MM.1S (cell line): ENCODE measurements at regions not wholly inside any gene's neighbourhood (a gene's known extent, or its start where the extent isn't known, plus 50 kb on each side); places are given as distances from the start of the nearest gene placed in this dataset.

Experiments
- DNase-seq: peaks from one replicate; pipeline ENCODE4 v3.0.0-alpha.2; 2015
- H2AFZ ChIP-seq: fragments of 300-600 bp; sonication (generic); 2 replicates; pipeline ENCODE4 v1.6.0; 2016; ENCODE audit warnings: antibody characterized with exemption, low read length
- H3F3A ChIP-seq: fragments of 300-600 bp; sonication (generic); 2 replicates; pipeline ENCODE4 v1.6.1; 2016; ENCODE audit warnings: mild to moderate bottlenecking, antibody characterized with exemption, low read length, moderate library complexity, mixed read lengths; ENCODE audit not compliant: insufficient read depth
- H3K27ac ChIP-seq: fragments of 300-600 bp; sonication (generic); 2 replicates; pipeline ENCODE4 v1.5.1; 2016; ENCODE audit warnings: mild to moderate bottlenecking, low read length
- H3K27me3 ChIP-seq: fragments of 300-600 bp; sonication (generic); replicated peaks from 2 replicates; pipeline ENCODE4 v1.6.0; 2016; ENCODE audit warnings: low read length; ENCODE audit not compliant: insufficient read depth
- H3K36me3 ChIP-seq: fragments of 300-600 bp; sonication (generic); replicated peaks from 2 replicates; pipeline ENCODE4 v1.6.1; 2016; ENCODE audit warnings: mild to moderate bottlenecking, low read length, mixed read lengths; ENCODE audit not compliant: insufficient read depth
- H3K4me1 ChIP-seq: fragments of 300-600 bp; sonication (generic); 2 replicates; pipeline ENCODE4 v1.6.1; 2016; ENCODE audit warnings: low read length, mixed read lengths
- H3K4me2 ChIP-seq: fragments of 300-600 bp; sonication (generic); 2 replicates; pipeline ENCODE4 v1.6.0; 2016; ENCODE audit warnings: low read depth, low read length
- H3K4me3 ChIP-seq: fragments of 300-600 bp; sonication (generic); 2 replicates; pipeline ENCODE4 v1.5.1; 2016; ENCODE audit warnings: low read length, mixed read lengths
- H3K79me2 ChIP-seq: fragments of 300-600 bp; sonication (generic); 2 replicates; pipeline ENCODE4 v1.6.1; 2016; ENCODE audit warnings: mixed run types, low read length, mixed read lengths
- H3K9ac ChIP-seq: fragments of 300-600 bp; sonication (generic); 2 replicates; pipeline ENCODE4 v1.6.1; 2016; ENCODE audit warnings: low read length, mixed read lengths
- H3K9me2 ChIP-seq: fragments of 300-600 bp; sonication (generic); replicated peaks from 2 replicates; pipeline ENCODE4 v1.6.1; 2016; ENCODE audit warnings: mild to moderate bottlenecking, low read length, mixed read lengths; ENCODE audit not compliant: insufficient read depth
- H3K9me3 ChIP-seq: fragments of 300-600 bp; sonication (generic); replicated peaks from 2 replicates; pipeline ENCODE4 v1.6.1; 2016; ENCODE audit warnings: mild to moderate bottlenecking, low read length, mixed read lengths; ENCODE audit not compliant: insufficient read depth
- H4K20me1 ChIP-seq: fragments of 300-600 bp; sonication (generic); 2 replicates; pipeline ENCODE4 v1.6.1; 2016; ENCODE audit warnings: mild to moderate bottlenecking, low read length, moderate library complexity, mixed read lengths; ENCODE audit not compliant: insufficient read depth
- EZH2 ChIP-seq: fragments of 300-600 bp; sonication (generic); optimal IDR thresholded peaks from 2 replicates; pipeline ENCODE3; 2017; ENCODE audit warnings: low read depth, mild to moderate bottlenecking, antibody characterized with exemption, low read length, mixed read lengths
- EZH2phosphoT487 ChIP-seq: fragments of 300-600 bp; sonication (generic); IDR thresholded peaks from 2 replicates; pipeline ENCODE4 v1.6.1; 2018; ENCODE audit warnings: antibody characterized with exemption, low read length
- TF ChIP-seq, protein P1 (sequence below): fragments of 300-600 bp; sonication (generic); IDR thresholded peaks from 2 replicates; pipeline ENCODE4 v1.5.1; 2016; ENCODE audit warnings: antibody characterized with exemption, low read length, mixed read lengths

DNA sequence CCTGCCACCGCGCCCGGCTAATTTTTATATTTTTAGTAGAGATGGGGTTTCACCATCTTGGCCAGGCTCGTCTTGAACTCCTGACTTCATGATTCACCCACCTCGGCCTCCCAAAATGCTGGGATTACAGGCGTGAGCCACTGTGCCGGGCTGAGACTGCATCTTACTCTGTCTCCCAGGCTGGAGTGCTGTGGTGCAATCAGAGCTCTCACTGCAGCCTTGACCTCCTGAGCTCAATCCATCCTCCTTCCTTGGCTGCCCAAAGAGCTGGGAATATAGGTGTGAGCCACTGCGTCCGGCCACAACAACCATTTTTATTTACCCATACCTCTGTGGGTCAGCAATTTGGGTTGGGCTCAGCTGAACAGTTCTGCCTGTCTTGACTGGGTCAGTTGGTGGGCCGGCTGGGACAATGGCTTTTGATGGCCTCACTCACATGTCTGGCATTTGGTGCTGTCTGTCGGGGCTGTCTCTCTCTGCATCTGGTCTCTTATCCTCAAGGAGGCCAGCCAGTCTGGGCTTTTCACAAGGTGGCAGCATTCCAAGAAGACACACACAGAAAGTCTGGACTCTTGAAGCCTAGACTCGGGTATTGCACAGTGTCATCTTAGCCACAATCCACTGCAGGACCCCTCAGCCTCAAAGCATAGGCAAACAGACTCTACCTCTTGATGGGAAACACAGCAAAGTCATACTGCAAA, 116.8 kb upstream of the GATA6 start:
- H3K27me3 ChIP-seq = no peaks in the 10 kb centered on the region
- no peaks in the 10 kb centered on the region for H3K9me2 ChIP-seq
- TF ChIP-seq, protein P1, sequence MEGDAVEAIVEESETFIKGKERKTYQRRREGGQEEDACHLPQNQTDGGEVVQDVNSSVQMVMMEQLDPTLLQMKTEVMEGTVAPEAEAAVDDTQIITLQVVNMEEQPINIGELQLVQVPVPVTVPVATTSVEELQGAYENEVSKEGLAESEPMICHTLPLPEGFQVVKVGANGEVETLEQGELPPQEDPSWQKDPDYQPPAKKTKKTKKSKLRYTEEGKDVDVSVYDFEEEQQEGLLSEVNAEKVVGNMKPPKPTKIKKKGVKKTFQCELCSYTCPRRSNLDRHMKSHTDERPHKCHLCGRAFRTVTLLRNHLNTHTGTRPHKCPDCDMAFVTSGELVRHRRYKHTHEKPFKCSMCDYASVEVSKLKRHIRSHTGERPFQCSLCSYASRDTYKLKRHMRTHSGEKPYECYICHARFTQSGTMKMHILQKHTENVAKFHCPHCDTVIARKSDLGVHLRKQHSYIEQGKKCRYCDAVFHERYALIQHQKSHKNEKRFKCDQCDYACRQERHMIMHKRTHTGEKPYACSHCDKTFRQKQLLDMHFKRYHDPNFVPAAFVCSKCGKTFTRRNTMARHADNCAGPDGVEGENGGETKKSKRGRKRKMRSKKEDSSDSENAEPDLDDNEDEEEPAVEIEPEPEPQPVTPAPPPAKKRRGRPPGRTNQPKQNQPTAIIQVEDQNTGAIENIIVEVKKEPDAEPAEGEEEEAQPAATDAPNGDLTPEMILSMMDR = no peak
- no peak for TF ChIP-seq EZH2
- no peak for TF ChIP-seq EZH2phosphoT487
- no peaks in the 10 kb centered on the region for H3K79me2 ChIP-seq
- no peaks in the 10 kb centered on the region for H4K20me1 ChIP-seq
- H3K4me2 ChIP-seq = no peak overlapping the region
- H3K9me3 ChIP-seq = no peaks in the 10 kb centered on the region
- H3K9ac ChIP-seq = no peak overlapping the region
- DNase-seq = no peak
- no peaks in the 10 kb centered on the region for H3K4me1 ChIP-seq
- H2AFZ ChIP-seq = no peak overlapping the region
- no peaks in the 10 kb centered on the region for H3K36me3 ChIP-seq
- H3F3A ChIP-seq = no peaks in the 10 kb centered on the region
- H3K27ac ChIP-seq = no peak overlapping the region
- H3K4me3 ChIP-seq = no peak overlapping the region

DNA sequence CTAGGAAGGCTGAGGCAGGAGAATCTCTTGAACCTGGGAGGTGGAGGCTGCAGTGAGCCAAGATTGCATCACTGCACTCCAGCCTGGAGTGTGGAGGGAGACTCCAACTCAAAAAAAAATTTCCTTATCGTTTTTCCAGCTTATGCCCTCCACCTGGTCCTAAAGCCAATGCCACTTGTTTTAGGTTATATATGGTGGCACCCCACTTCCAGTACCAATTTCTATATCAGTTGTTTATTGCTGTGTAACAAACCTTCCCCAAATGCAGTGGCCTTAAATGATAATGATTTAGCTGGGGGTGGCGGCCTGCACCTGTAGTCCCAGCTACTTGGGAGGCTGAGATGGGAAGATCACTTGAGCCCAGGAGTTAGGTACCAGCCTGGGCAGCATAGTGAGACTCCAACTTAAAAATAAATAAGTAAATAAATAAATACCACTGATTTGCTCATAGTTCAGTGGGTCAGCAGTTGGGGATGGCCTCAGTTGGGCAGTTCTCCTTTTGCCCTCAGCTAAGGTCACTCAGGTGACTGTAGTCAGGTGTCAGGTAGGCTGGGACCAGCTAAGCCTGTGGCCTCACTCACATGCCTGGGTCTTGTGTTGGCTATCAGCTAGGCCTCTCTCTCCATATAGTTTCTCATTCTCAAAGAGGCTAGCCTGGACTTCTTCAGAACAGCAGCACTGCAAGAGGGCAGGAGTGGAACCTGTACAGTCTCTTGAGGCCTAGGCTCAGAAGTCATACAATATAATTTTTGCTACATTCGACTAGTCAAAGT, 113.7 kb upstream of the GATA6 start:
- H3K27ac ChIP-seq = no peak overlapping the region
- H2AFZ ChIP-seq = no peak overlapping the region
- H3K4me2 ChIP-seq = no peak overlapping the region
- no peaks in the 10 kb centered on the region for H3K9me2 ChIP-seq
- TF ChIP-seq, protein P1 = no peak
- no peak for TF ChIP-seq EZH2phosphoT487
- no peak for TF ChIP-seq EZH2
- H3K79me2 ChIP-seq = no peaks in the 10 kb centered on the region
- no peaks in the 10 kb centered on the region for H4K20me1 ChIP-seq
- H3K9ac ChIP-seq = no peak overlapping the region
- H3K4me1 ChIP-seq = no peaks in the 10 kb centered on the region
- no peaks in the 10 kb centered on the region for H3F3A ChIP-seq
- H3K27me3 ChIP-seq = no peaks in the 10 kb centered on the region
- no peak for DNase-seq
- H3K9me3 ChIP-seq = no peaks in the 10 kb centered on the region
- H3K4me3 ChIP-seq = no peak overlapping the region
- no peaks in the 10 kb centered on the region for H3K36me3 ChIP-seq

DNA sequence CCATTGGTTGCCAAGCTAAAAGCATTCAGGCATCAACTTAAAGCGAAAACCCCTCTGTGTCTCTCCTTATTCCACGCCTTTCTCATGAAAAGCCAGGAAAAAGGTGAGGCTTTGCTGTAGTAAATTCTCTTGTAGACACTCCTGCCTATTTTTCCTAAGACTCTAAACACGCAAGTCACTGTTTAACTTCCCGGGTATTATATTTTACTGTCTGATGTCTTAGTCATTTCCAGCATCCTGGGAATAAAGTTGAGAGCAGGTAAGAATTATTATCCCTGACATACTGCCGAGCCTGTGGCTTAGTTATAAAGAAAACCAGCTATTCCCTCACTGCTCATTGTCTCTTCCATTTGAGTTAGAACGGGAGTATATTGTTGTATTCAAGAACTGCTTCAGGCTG, 112.4 kb upstream of the GATA6 start:
- H3K9me3 ChIP-seq = no peaks in the 10 kb centered on the region
- no peak overlapping the region for H3K27ac ChIP-seq
- H3K9me2 ChIP-seq = no peaks in the 10 kb centered on the region
- H3K9ac ChIP-seq = no peak overlapping the region
- no peak overlapping the region for H3K4me2 ChIP-seq
- H3K27me3 ChIP-seq = no peaks in the 10 kb centered on the region
- H3K79me2 ChIP-seq = no peaks in the 10 kb centered on the region
- no peak overlapping the region for H3K4me3 ChIP-seq
- H3K36me3 ChIP-seq = no peaks in the 10 kb centered on the region
- no peaks in the 10 kb centered on the region for H3F3A ChIP-seq
- TF ChIP-seq EZH2 (no peak), EZH2phosphoT487 (no peak)
- TF ChIP-seq, protein P1 = no peak
- H2AFZ ChIP-seq = no peak overlapping the region
- no peaks in the 10 kb centered on the region for H3K4me1 ChIP-seq
- DNase-seq = no peak
- no peaks in the 10 kb centered on the region for H4K20me1 ChIP-seq
